ENCODE measurements at regions not wholly inside any gene's neighbourhood (a gene's known extent, or its start where the extent isn't known, plus 50 kb on each side); places are given as distances from the start of the nearest gene placed in this dataset.

DNA sequence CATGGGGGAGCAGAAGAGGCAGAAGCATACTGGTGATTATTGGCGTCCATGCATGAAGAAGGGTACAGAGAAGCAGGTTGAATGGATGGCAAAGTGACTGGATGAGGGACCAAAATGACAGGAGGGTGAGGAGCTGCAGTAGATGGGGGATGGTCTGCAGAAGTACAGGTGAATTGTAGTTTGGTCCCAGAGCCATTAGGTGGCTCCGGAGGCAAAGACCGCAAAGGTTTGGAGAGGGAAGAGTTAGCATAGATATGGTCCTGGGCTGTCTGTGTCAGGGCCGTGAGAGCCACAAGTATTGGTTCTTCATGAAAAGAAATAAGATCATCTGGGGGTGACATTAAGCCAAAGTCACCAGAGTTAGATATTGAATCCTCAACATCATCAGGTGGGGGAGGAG, 59.0 kb upstream of the ZNF726 start:
- H3K79me2 ChIP-seq (ENCODE audit: control insufficient read depth, low read length), result no peaks in the 10 kb centered on the region
- H3K9me2 ChIP-seq (replicated peaks; ENCODE audit: control insufficient read depth, low read length), result no peaks in the 10 kb centered on the region
- H3K36me3 ChIP-seq (ENCODE audit: control insufficient read depth, low read length), result no peaks in the 10 kb centered on the region
- TF ChIP-seq, protein P1, sequence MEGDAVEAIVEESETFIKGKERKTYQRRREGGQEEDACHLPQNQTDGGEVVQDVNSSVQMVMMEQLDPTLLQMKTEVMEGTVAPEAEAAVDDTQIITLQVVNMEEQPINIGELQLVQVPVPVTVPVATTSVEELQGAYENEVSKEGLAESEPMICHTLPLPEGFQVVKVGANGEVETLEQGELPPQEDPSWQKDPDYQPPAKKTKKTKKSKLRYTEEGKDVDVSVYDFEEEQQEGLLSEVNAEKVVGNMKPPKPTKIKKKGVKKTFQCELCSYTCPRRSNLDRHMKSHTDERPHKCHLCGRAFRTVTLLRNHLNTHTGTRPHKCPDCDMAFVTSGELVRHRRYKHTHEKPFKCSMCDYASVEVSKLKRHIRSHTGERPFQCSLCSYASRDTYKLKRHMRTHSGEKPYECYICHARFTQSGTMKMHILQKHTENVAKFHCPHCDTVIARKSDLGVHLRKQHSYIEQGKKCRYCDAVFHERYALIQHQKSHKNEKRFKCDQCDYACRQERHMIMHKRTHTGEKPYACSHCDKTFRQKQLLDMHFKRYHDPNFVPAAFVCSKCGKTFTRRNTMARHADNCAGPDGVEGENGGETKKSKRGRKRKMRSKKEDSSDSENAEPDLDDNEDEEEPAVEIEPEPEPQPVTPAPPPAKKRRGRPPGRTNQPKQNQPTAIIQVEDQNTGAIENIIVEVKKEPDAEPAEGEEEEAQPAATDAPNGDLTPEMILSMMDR (IDR thresholded peaks at IDR 0.05; ENCODE audit: low read depth, low read length, poor library complexity, severe bottlenecking), result peak; percentile 28
- no peak for TF ChIP-seq EZH2phosphoT487 (IDR thresholded peaks at IDR 0.05; ENCODE audit: borderline replicate concordance, low read length)
- H4K20me1 ChIP-seq (ENCODE audit: control insufficient read depth, insufficient read depth, low read depth, low read length), result no peaks in the 10 kb centered on the region
- H3F3A ChIP-seq (ENCODE audit: control insufficient read depth, insufficient read depth), result no peaks in the 10 kb centered on the region
- H3K9me3 ChIP-seq (ENCODE audit: control insufficient read depth, insufficient read depth, low read length), result no peaks in the 10 kb centered on the region; the same call in 1 of the 2 replicates
- no peaks in the 10 kb centered on the region for H3K27me3 ChIP-seq (ENCODE audit: control insufficient read depth, low read length)
- no peaks in the 10 kb centered on the region for H3K4me1 ChIP-seq (ENCODE audit: control insufficient read depth, low read length)
- no peak overlapping the region for H3K4me2 ChIP-seq (ENCODE audit: low read length)
- no peak overlapping the region for H3K4me3 ChIP-seq (ENCODE audit: low read length)
- no peak overlapping the region for H3K27ac ChIP-seq (ENCODE audit: low read depth, low read length)

DNA sequence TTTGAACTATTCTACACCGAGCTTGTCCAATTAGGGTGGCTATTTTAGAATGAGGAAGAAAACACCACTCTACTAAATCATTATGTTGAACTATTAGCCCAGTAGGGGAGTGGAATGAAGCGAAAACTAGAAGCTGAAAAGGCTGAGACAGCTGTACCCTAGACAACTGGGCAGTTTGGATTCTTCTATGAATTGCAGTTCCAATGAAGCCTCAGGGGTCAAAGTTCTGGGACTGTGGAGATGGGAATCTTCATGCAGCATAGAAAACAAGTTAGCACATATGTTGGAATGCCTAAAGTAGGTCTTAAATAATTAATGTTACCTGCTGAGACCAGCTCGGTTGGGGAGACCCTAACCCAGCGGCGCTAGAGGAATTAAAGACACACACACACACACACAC, 62.7 kb upstream of the ZNF726 start:
- Histone ChIP-seq H3K9me3 (ENCODE audit: control insufficient read depth, insufficient read depth, low read length) (no peaks in the 10 kb centered on the region; the same call in 1 of the 2 replicates), H3K4me1 (ENCODE audit: control insufficient read depth, low read length) (no peaks in the 10 kb centered on the region), H3F3A (ENCODE audit: control insufficient read depth, insufficient read depth) (no peaks in the 10 kb centered on the region), H3K79me2 (ENCODE audit: control insufficient read depth, low read length) (no peaks in the 10 kb centered on the region), H3K36me3 (ENCODE audit: control insufficient read depth, low read length) (no peaks in the 10 kb centered on the region), H3K27me3 (ENCODE audit: control insufficient read depth, low read length) (no peaks in the 10 kb centered on the region), H3K4me3 (ENCODE audit: low read length) (no peak overlapping the region), H3K4me2 (ENCODE audit: low read length) (no peak overlapping the region), H4K20me1 (ENCODE audit: control insufficient read depth, insufficient read depth, low read depth, low read length) (no peaks in the 10 kb centered on the region), H3K9me2 (replicated peaks; ENCODE audit: control insufficient read depth, low read length) (no peaks in the 10 kb centered on the region), H3K27ac (ENCODE audit: low read depth, low read length) (no peak overlapping the region)
- TF ChIP-seq EZH2phosphoT487 (IDR thresholded peaks at IDR 0.05; ENCODE audit: borderline replicate concordance, low read length), result no peak
- TF ChIP-seq, protein P1 (IDR thresholded peaks at IDR 0.05; ENCODE audit: low read depth, low read length, poor library complexity, severe bottlenecking), result no peak

DNA sequence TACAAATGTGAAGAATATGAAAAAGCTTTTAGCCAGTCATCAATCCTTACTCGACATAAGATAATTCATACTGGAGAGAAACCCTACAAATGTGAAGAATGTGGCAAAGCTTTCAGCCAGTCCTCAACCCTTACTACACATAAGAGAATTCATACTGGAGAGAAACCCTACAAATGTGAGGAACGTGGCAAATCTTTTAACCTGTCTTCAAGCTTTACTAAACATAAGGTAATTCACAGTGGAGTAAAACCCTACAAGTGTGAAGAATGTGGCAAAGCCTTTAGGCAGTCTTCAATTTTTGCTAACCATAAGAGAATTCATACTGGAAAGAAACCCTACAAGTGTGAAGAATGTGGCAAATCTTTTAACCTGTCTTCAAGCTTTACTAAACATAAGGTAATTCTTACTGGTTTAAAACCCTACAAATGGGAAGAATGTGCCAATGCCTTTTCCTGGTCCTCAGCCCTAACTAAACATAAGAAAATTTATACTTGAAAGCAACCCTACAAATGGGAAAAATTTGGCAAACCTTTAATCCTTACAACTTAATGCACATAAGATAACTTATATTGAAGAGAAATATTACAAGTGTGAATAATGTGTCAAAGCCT, 74.1 kb upstream of the ZNF681 start:
- Histone ChIP-seq H3K36me3 (ENCODE audit: control insufficient read depth, low read length) (no peaks in the 10 kb centered on the region), H3K9me3 (ENCODE audit: control insufficient read depth, insufficient read depth, low read length) (peaks cover 15% of the 10 kb centered on the region; the same call in 1 of the 2 replicates)
- TF ChIP-seq, protein P1 (IDR thresholded peaks at IDR 0.05; ENCODE audit: low read depth, low read length, poor library complexity, severe bottlenecking), result no peak
- no peak for TF ChIP-seq EZH2phosphoT487 (IDR thresholded peaks at IDR 0.05; ENCODE audit: borderline replicate concordance, low read length)

More for the DNA sequence above, 74.1 kb upstream of the ZNF681 start:
- Histone ChIP-seq H3K9me2 (replicated peaks; ENCODE audit: control insufficient read depth, low read length) (no peaks in the 10 kb centered on the region), H3K4me3 (ENCODE audit: low read length) (no peak overlapping the region), H3K27ac (ENCODE audit: low read depth, low read length) (no peak overlapping the region), H3K4me1 (ENCODE audit: control insufficient read depth, low read length) (no peaks in the 10 kb centered on the region), H3F3A (ENCODE audit: control insufficient read depth, insufficient read depth) (no peaks in the 10 kb centered on the region), H3K4me2 (ENCODE audit: low read length) (no peak overlapping the region), H4K20me1 (ENCODE audit: control insufficient read depth, insufficient read depth, low read depth, low read length) (no peaks in the 10 kb centered on the region), H3K79me2 (ENCODE audit: control insufficient read depth, low read length) (no peaks in the 10 kb centered on the region), H3K27me3 (ENCODE audit: control insufficient read depth, low read length) (no peaks in the 10 kb centered on the region)
